HCT116 (cell line): ENCODE measurements at regions not wholly inside any gene's neighbourhood (a gene's known extent, or its start where the extent isn't known, plus 50 kb on each side); places are given as distances from the start of the nearest gene placed in this dataset.

Experiments used
- CEBPB ChIP-seq: IDR thresholded peaks from 2 replicates; pipeline ENCODE4 v1.6.1; 2012; ENCODE audit warnings: low read depth
- EGR1 ChIP-seq: IDR thresholded peaks from 2 replicates; pipeline ENCODE4 v1.6.1; 2012; ENCODE audit warnings: low read depth
- ELF1 ChIP-seq: IDR thresholded peaks from 2 replicates; pipeline ENCODE4 v1.6.1; 2012; ENCODE audit warnings: low read depth, borderline replicate concordance
- POLR2AphosphoS5 ChIP-seq: IDR thresholded peaks from 2 replicates; pipeline ENCODE4 v1.6.1; 2011; ENCODE audit warnings: mild to moderate bottlenecking, low read depth, low read length, moderate library complexity

DNA sequence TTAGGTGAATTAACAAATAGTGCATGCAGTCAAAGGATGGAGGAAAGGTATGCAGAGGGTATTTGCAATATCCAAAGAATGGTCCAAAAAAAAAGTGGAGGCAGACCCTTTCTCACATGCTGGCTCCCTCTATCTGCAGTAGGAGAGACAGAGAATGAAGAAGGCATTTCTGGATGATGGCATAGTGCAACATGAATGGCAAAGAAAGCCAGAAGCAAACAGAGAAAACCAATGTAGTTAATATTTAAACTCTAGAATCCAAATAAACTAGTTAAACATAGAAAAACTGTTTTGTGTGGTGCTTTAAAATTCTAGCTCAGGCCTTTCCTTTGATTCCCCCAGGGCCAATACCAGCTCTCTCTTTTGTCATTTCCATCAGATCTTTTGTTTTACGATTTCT lies 403.1 kb upstream of the WWC1 start:
- TF ChIP-seq ELF1 (no peak), POLR2AphosphoS5 (no peak), CEBPB (no peak), EGR1 (no peak)
